ENCODE measurements at regions not wholly inside any gene's neighbourhood (a gene's known extent, or its start where the extent isn't known, plus 50 kb on each side); places are given as distances from the start of the nearest gene placed in this dataset.
A peak's percentile ranks its signal among the peaks of the same experiment; 100 is the strongest.

DNA sequence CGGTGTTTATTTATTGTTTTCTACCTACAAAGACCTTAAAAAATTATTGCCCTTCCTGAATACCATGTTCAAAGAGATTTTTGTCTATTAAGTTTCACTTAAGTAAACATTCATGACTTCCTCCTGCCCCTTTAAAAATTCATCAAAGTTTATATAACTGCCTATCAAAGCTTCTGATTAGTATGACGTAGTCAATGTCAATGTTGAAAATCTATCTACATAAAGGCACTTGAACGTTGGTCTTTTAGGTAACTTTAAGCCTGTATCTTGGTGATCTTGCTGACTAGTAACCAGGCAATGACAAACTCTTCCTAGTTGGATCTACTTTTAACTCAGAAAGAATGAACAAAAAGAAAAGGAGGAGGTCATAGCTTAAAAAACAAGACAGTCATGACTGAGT lies 97.2 kb downstream of the MAIP1 start:
- Histone ChIP-seq H3K9ac (ENCODE audit: low read depth, low read length, poor library complexity) (no peak overlapping the region), H3K4me3 (ENCODE audit: low read length in 2 of 2) (no peak overlapping the region), H2BK15ac (ENCODE audit: low read length) (no peak overlapping the region), H3K23ac (ENCODE audit: low read depth, low read length, poor library complexity) (no peak overlapping the region), H2BK5ac (ENCODE audit: low read length) (no peak overlapping the region), H3K18ac (ENCODE audit: low read length) (no peak overlapping the region), H2AK5ac (ENCODE audit: low read depth, low read length) (no peak overlapping the region), H3K79me1 (ENCODE audit: low read depth, low read length) (no peaks in the 10 kb centered on the region), H3K4me2 (ENCODE audit: insufficient read depth, low read length, poor library complexity, severe bottlenecking) (no peak overlapping the region), H2BK12ac (ENCODE audit: low read length) (no peak overlapping the region), H2BK120ac (ENCODE audit: low read depth, low read length) (no peak overlapping the region), H3K27ac (replicated peaks; ENCODE audit: low read length) (no peak overlapping the region), H3K4ac (ENCODE audit: low read length) (no peak overlapping the region), H4K8ac (ENCODE audit: low read depth, low read length) (no peak overlapping the region), H3K14ac (ENCODE audit: low read length) (no peak overlapping the region), H3K4me1 (ENCODE audit: control insufficient read depth in 2 of 2, insufficient read depth in 1 of 2, low read depth in 1 of 2, low read length in 2 of 2) (peaks cover 0 to 3% of the 10 kb centered on the region in 2 donors), H3K36me3 (replicated peaks in 1 of 2; ENCODE audit: control insufficient read depth in 2 of 2, insufficient read depth in 2 of 2, low read length in 2 of 2) (no peaks in the 10 kb centered on the region), H2AFZ (ENCODE audit: low read length) (no peak overlapping the region), H3K27me3 (ENCODE audit: control insufficient read depth in 3 of 3, insufficient read depth in 3 of 3, low read depth in 1 of 3, low read length in 3 of 3) (no peaks in the 10 kb centered on the region), H4K91ac (ENCODE audit: low read depth, low read length, poor library complexity) (no peak overlapping the region), H3K9me3 (replicated peaks in 1 of 2; ENCODE audit: control insufficient read depth in 2 of 2, insufficient read depth in 1 of 2, low read depth in 1 of 2, low read length in 2 of 2) (peaks cover 3 to 9% of the 10 kb centered on the region in 2 donors)
- WGBS, 2 donors (ENCODE audit: extremely low coverage in 2 of 2, insufficient read length in 2 of 2, insufficient replicate concordance in 1 of 2) = no CpG with 5 or more reads among the region's 3 CpGs
- no peak for DNase-seq (ENCODE audit: low spot score)

DNA sequence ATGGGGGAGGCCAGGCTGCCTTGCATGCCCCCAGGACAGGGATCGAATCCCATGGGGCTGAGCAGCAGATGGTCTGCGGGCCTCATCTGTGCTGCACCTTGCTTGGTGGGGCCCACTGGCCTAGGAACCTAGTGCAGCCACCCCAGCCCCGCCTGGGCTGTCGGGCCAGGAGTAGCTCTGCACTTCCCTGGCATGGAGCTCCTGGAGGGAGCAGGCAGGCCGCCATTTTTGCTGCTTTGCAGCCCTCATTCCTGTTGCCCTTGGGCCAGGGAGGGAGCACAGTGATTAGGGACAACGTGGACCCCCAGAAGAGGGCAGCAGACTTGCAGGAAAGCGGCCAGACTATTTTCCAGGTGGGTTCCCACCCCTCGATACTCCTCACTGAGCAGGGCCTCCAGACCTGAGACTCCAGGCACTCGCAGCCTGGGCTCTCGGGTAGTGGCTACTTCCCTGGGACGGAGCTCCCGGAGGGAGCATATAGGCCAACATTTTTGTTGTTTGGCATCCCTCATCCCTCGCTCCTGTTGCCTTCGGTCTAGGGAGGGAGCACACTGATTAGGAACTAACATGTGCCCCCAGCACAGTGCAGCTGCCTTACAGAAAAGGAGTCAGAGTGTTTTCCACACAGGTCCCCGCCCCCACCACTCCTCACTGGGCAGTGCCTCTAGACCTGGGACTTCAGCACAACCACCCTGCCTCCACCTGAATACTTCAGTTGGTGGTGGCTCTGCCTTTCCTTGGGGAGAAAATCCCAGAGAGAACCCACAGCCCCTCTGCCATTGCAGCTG lies 99.5 kb downstream of the MAIP1 start:
- no peaks in the 10 kb centered on the region for H3K79me1 ChIP-seq (ENCODE audit: low read depth, low read length)
- H2BK12ac ChIP-seq (ENCODE audit: low read length) = peak overlapping the region; percentile 76
- no peak overlapping the region for H3K4ac ChIP-seq (ENCODE audit: low read length)
- WGBS, 2 donors (ENCODE audit: extremely low coverage in 2 of 2, insufficient read length in 2 of 2, insufficient replicate concordance in 1 of 2) = no CpG with 5 or more reads among the region's 15 CpGs
- no peak overlapping the region for H3K27ac ChIP-seq (replicated peaks; ENCODE audit: low read length)
- no peak overlapping the region for H3K4me3 ChIP-seq (ENCODE audit: low read length in 2 of 2)
- peaks cover 0 to 3% of the 10 kb centered on the region in 2 donors for H3K4me1 ChIP-seq (ENCODE audit: control insufficient read depth in 2 of 2, insufficient read depth in 1 of 2, low read depth in 1 of 2, low read length in 2 of 2)
- H2BK15ac ChIP-seq (ENCODE audit: low read length) = peak overlapping the region; percentile 69
- H3K23ac ChIP-seq (ENCODE audit: low read depth, low read length, poor library complexity) = no peak overlapping the region
- H3K14ac ChIP-seq (ENCODE audit: low read length) = no peak overlapping the region
- peak overlapping the region; percentile 58 for H2AFZ ChIP-seq (ENCODE audit: low read length)
- H2BK5ac ChIP-seq (ENCODE audit: low read length) = peak overlapping the region; percentile 8
- peak overlapping the region; percentile 76 for H3K18ac ChIP-seq (ENCODE audit: low read length)
- no peaks in the 10 kb centered on the region for H3K27me3 ChIP-seq (ENCODE audit: control insufficient read depth in 3 of 3, insufficient read depth in 3 of 3, low read depth in 1 of 3, low read length in 3 of 3)
- H3K9me3 ChIP-seq (replicated peaks in 1 of 2; ENCODE audit: control insufficient read depth in 2 of 2, insufficient read depth in 1 of 2, low read depth in 1 of 2, low read length in 2 of 2) = peaks cover 3 to 9% of the 10 kb centered on the region in 2 donors
- peak; percentile 29 for DNase-seq (ENCODE audit: low spot score)
- H3K4me2 ChIP-seq (ENCODE audit: insufficient read depth, low read length, poor library complexity, severe bottlenecking) = no peak overlapping the region
- H2BK120ac ChIP-seq (ENCODE audit: low read depth, low read length) = peak overlapping the region; percentile 16
- H2AK5ac ChIP-seq (ENCODE audit: low read depth, low read length) = peak overlapping the region; percentile 73
- H3K36me3 ChIP-seq (replicated peaks in 1 of 2; ENCODE audit: control insufficient read depth in 2 of 2, insufficient read depth in 2 of 2, low read length in 2 of 2) = no peaks in the 10 kb centered on the region
- no peak overlapping the region for H4K91ac ChIP-seq (ENCODE audit: low read depth, low read length, poor library complexity)
- H4K8ac ChIP-seq (ENCODE audit: low read depth, low read length) = peak overlapping the region; percentile 92
- H3K9ac ChIP-seq (ENCODE audit: low read depth, low read length, poor library complexity) = no peak overlapping the region

DNA sequence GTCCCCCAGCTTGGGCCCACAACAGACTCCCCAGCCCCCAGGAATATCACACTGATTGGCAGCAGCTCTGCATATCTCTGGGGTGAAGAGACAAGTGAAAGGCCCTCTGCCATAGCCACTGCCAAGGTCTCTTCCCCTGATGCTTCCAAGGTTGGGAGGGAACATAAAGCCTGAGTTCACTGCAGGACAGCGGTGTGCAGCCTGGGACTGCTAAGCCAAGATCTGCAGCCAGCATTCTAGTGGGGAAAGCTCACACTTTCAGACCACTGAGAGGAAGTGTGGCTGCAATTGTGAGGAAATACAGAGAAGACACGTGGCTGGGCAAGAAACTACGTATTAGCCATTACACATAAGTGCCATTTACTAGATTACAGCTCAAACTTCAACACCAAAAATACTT lies 100.7 kb downstream of the MAIP1 start:
- Histone ChIP-seq H3K4ac (ENCODE audit: low read length) (peak overlapping the region; percentile 58), H3K27me3 (ENCODE audit: control insufficient read depth in 3 of 3, insufficient read depth in 3 of 3, low read depth in 1 of 3, low read length in 3 of 3) (no peaks in the 10 kb centered on the region), H3K9ac (ENCODE audit: low read depth, low read length, poor library complexity) (peak overlapping the region; percentile 51), H3K18ac (ENCODE audit: low read length) (peak overlapping the region; percentile 65), H2BK15ac (ENCODE audit: low read length) (peak overlapping the region; percentile 87), H3K27ac (replicated peaks; ENCODE audit: low read length) (no peak overlapping the region), H3K79me1 (ENCODE audit: low read depth, low read length) (no peaks in the 10 kb centered on the region), H2BK5ac (ENCODE audit: low read length) (no peak overlapping the region), H2AFZ (ENCODE audit: low read length) (no peak overlapping the region), H2BK12ac (ENCODE audit: low read length) (no peak overlapping the region), H3K14ac (ENCODE audit: low read length) (no peak overlapping the region), H3K4me2 (ENCODE audit: insufficient read depth, low read length, poor library complexity, severe bottlenecking) (no peak overlapping the region), H2AK5ac (ENCODE audit: low read depth, low read length) (peak overlapping the region; percentile 60), H3K23ac (ENCODE audit: low read depth, low read length, poor library complexity) (peak overlapping the region; percentile 50), H4K91ac (ENCODE audit: low read depth, low read length, poor library complexity) (no peak overlapping the region), H3K36me3 (replicated peaks in 1 of 2; ENCODE audit: control insufficient read depth in 2 of 2, insufficient read depth in 2 of 2, low read length in 2 of 2) (no peaks in the 10 kb centered on the region), H3K4me1 (ENCODE audit: control insufficient read depth in 2 of 2, insufficient read depth in 1 of 2, low read depth in 1 of 2, low read length in 2 of 2) (peaks cover 0 to 3% of the 10 kb centered on the region in 2 donors), H3K4me3 (ENCODE audit: low read length in 2 of 2) (no peak overlapping the region), H4K8ac (ENCODE audit: low read depth, low read length) (no peak overlapping the region), H3K9me3 (replicated peaks in 1 of 2; ENCODE audit: control insufficient read depth in 2 of 2, insufficient read depth in 1 of 2, low read depth in 1 of 2, low read length in 2 of 2) (peaks cover 3 to 9% of the 10 kb centered on the region in 2 donors), H2BK120ac (ENCODE audit: low read depth, low read length) (no peak overlapping the region)
- no peak for DNase-seq (ENCODE audit: low spot score)
- WGBS, 2 donors (ENCODE audit: extremely low coverage in 2 of 2, insufficient read length in 2 of 2, insufficient replicate concordance in 1 of 2) = no CpG with 5 or more reads among the region's 3 CpGs

DNA sequence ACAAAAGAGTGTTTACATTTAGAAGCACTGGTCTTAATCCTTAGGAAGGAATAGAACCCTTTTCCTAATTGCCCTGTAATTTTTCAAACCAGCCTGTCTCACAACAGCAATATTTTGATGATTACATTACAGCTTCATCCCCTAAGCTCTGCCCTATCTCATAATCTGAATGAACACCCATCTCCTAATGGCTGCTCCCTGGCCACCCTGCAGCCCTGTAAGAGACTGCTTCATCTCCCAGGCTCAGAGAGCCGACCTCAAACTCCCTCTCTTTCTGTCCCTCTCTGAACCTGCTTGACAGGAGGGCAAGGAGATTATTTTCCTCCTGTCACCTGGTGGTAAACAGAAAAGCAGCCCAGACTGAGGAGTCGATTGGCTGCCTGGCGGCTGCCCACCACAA lies 107.8 kb downstream of the MAIP1 start:
- Histone ChIP-seq H3K79me1 (ENCODE audit: low read depth, low read length) (no peaks in the 10 kb centered on the region), H3K36me3 (replicated peaks in 1 of 2; ENCODE audit: control insufficient read depth in 2 of 2, insufficient read depth in 2 of 2, low read length in 2 of 2) (no peaks in the 10 kb centered on the region), H3K4me2 (ENCODE audit: insufficient read depth, low read length, poor library complexity, severe bottlenecking) (no peak overlapping the region), H3K4ac (ENCODE audit: low read length) (no peak overlapping the region), H3K4me1 (ENCODE audit: control insufficient read depth in 2 of 2, insufficient read depth in 1 of 2, low read depth in 1 of 2, low read length in 2 of 2) (peaks cover 0 to 12% of the 10 kb centered on the region in 2 donors), H2BK5ac (ENCODE audit: low read length) (no peak overlapping the region), H2BK15ac (ENCODE audit: low read length) (no peak overlapping the region), H3K9ac (ENCODE audit: low read depth, low read length, poor library complexity) (no peak overlapping the region), H3K9me3 (replicated peaks in 1 of 2; ENCODE audit: control insufficient read depth in 2 of 2, insufficient read depth in 1 of 2, low read depth in 1 of 2, low read length in 2 of 2) (peaks cover 0 to 3% of the 10 kb centered on the region in 2 donors), H2BK120ac (ENCODE audit: low read depth, low read length) (no peak overlapping the region), H2AK5ac (ENCODE audit: low read depth, low read length) (no peak overlapping the region), H3K18ac (ENCODE audit: low read length) (no peak overlapping the region), H4K8ac (ENCODE audit: low read depth, low read length) (no peak overlapping the region), H3K14ac (ENCODE audit: low read length) (no peak overlapping the region), H2AFZ (ENCODE audit: low read length) (peak overlapping the region; percentile 32), H3K23ac (ENCODE audit: low read depth, low read length, poor library complexity) (no peak overlapping the region), H3K4me3 (ENCODE audit: low read length in 2 of 2) (no peak overlapping the region), H2BK12ac (ENCODE audit: low read length) (no peak overlapping the region), H3K27me3 (ENCODE audit: control insufficient read depth in 3 of 3, insufficient read depth in 3 of 3, low read depth in 1 of 3, low read length in 3 of 3) (no peaks in the 10 kb centered on the region), H3K27ac (replicated peaks; ENCODE audit: low read length) (no peak overlapping the region), H4K91ac (ENCODE audit: low read depth, low read length, poor library complexity) (no peak overlapping the region)
- no CpG with 5 or more reads among the region's 3 CpGs for WGBS, 2 donors (ENCODE audit: extremely low coverage in 2 of 2, insufficient read length in 2 of 2, insufficient replicate concordance in 1 of 2)
- no peak for DNase-seq (ENCODE audit: low spot score)

Measured in neuronal stem cell (in vitro differentiated cells).